SU-DHL-6 (cell line): ENCODE measurements at regions not wholly inside any gene's neighbourhood (a gene's known extent, or its start where the extent isn't known, plus 50 kb on each side); places are given as distances from the start of the nearest gene placed in this dataset.
"Not testable (repeated sequence)": the region's sequence is repeated elsewhere in the genome, so short reads cannot be mapped to it uniquely, and the experiment has no call there.

Source experiments
- H2AFZ ChIP-seq: fragments of 200-600 bp; sonication (generic); 2 replicates; pipeline ENCODE4 v1.6.1; 2014; ENCODE audit warnings: low read depth, mild to moderate bottlenecking, moderate library complexity, mixed read lengths, antibody characterized with exemption, low read length; ENCODE audit not compliant: severe bottlenecking
- H3F3A ChIP-seq: fragments of 200-600 bp; shearing (Covaris generic); 2 replicates; pipeline ENCODE4 v1.6.0; 2016; ENCODE audit warnings: antibody characterized with exemption, mild to moderate bottlenecking; ENCODE audit not compliant: insufficient read depth
- H3K27ac ChIP-seq: fragments of 200-600 bp; sonication (generic); 2 replicates; pipeline ENCODE4 v1.5.1; 2016; ENCODE audit warnings: low read depth, mild to moderate bottlenecking, low read length, moderate library complexity, mixed read lengths
- H3K27me3 ChIP-seq: fragments of 200-600 bp; sonication (generic), shearing (Covaris generic); 2 replicates; pipeline ENCODE4 v1.6.0; 2014; ENCODE audit warnings: mild to moderate bottlenecking, low read length
- H3K36me3 ChIP-seq: fragments of 200-600 bp; sonication (generic); 2 replicates; pipeline ENCODE4 v1.6.1; 2014; ENCODE audit warnings: mild to moderate bottlenecking, low read length, mixed read lengths
- H3K4me2 ChIP-seq: fragments of 300-600, 200-600 bp; shearing (Covaris generic), sonication (generic); 2 replicates; pipeline ENCODE4 v1.6.0; 2014; ENCODE audit warnings: low read length, low read depth, mild to moderate bottlenecking; ENCODE audit not compliant: poor library complexity, severe bottlenecking
- H3K4me3 ChIP-seq: fragments of 200-600 bp; sonication (generic); 2 replicates; pipeline ENCODE4 v1.5.1; 2014; ENCODE audit warnings: antibody characterized with exemption, low read length, mild to moderate bottlenecking, mixed read lengths; ENCODE audit not compliant: insufficient read depth, poor library complexity, severe bottlenecking
- H3K79me2 ChIP-seq: fragments of 200-600 bp; sonication (generic); 2 replicates; pipeline ENCODE4 v1.6.1; 2014; ENCODE audit warnings: mild to moderate bottlenecking, low read length, moderate library complexity; ENCODE audit not compliant: insufficient read depth
- H3K9ac ChIP-seq: fragments of 200-600 bp; sonication (generic); 2 replicates; pipeline ENCODE4 v1.7.0; 2014; ENCODE audit warnings: mild to moderate bottlenecking, low read length
- H3K9me2 ChIP-seq: fragments of 200-600 bp; sonication (generic); replicated peaks from 2 replicates; pipeline ENCODE4 v1.6.1; 2014; ENCODE audit warnings: low read length; ENCODE audit not compliant: insufficient read depth
- H3K9me3 ChIP-seq: fragments of 200-600 bp; sonication (generic); 2 replicates; pipeline ENCODE4 v1.6.1; 2014; ENCODE audit warnings: low read length, mixed read lengths; ENCODE audit not compliant: insufficient read depth
- H4K20me1 ChIP-seq: fragments of 200-600 bp; sonication (generic); 2 replicates; pipeline ENCODE4 v1.6.1; 2014; ENCODE audit warnings: low read depth, mild to moderate bottlenecking, antibody characterized with exemption, low read length, moderate library complexity, mixed read lengths
- CTCF ChIP-seq: fragments of 200-600 bp; sonication (generic); IDR thresholded peaks from one replicate; pipeline ENCODE4 v1.5.1; 2017; ENCODE audit warnings: antibody characterized with exemption, mild to moderate bottlenecking, low read length, moderate library complexity; ENCODE audit not compliant: insufficient read depth, poor library complexity, severe bottlenecking
- EZH2phosphoT487 ChIP-seq: fragments of 200-600 bp; sonication (generic), shearing (Covaris generic); conservative IDR thresholded peaks from 2 replicates; pipeline ENCODE4 v1.6.1; 2018; ENCODE audit warnings: mild to moderate bottlenecking, antibody characterized with exemption, low read length, moderate library complexity, mixed read lengths

- H3K27me3 ChIP-seq, H3K79me2 ChIP-seq, H3K36me3 ChIP-seq, H3K9me3 ChIP-seq, H3K9ac ChIP-seq, H3K4me2 ChIP-seq, H3K9me2 ChIP-seq, H3F3A ChIP-seq, H2AFZ ChIP-seq, H4K20me1 ChIP-seq, H3K27ac ChIP-seq, H3K4me3 ChIP-seq: not testable (repeated sequence)
Observed at GRCh38 chr12:131206630-131207299, 253.1 kb downstream of the ADGRD1 start.

- H3K36me3 ChIP-seq, H3F3A ChIP-seq, H3K4me3 ChIP-seq, H3K79me2 ChIP-seq, H3K27ac ChIP-seq, H3K4me2 ChIP-seq, H3K27me3 ChIP-seq, H2AFZ ChIP-seq, H3K9me3 ChIP-seq, H4K20me1 ChIP-seq, H3K9me2 ChIP-seq, H3K9ac ChIP-seq: not testable (repeated sequence)
Observed at GRCh38 chr12:131207300-131207660, 253.6 kb downstream of the ADGRD1 start.

- H3K9me3 ChIP-seq, H3K4me3 ChIP-seq, H3K4me2 ChIP-seq, H3K36me3 ChIP-seq, H3K9me2 ChIP-seq, H3K27me3 ChIP-seq, H3K79me2 ChIP-seq, H3K9ac ChIP-seq, H3K27ac ChIP-seq, H3F3A ChIP-seq, H4K20me1 ChIP-seq, H2AFZ ChIP-seq: not testable (repeated sequence)
Observed at GRCh38 chr12:131207841-131208240, 254.1 kb downstream of the ADGRD1 start.

DNA sequence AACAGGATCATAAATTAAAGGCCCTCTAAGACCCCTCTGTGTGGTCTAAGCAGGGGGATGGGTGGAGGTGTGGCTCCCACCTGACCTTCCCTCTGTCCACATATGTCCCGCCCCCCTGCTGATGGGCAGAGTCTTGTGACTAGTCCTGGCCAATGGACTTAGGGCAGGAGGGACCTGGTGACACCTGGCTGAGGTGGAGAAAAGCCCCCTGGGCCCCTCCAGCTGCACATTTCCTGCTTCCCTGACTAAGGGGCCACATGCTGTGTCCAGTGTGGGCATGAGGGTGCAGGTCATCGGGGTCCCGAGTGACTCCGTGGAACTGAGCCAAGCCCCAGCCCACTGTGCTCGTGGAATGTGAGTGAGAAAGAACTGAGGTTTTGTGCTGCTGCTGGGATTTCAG is 254.7 kb downstream of the ADGRD1 start:
- Histone ChIP-seq H3F3A (no peaks in the 10 kb centered on the region), H3K4me2 (no peak overlapping the region), H3K9me2 (no peaks in the 10 kb centered on the region), H3K27ac (no peak overlapping the region), H3K4me3 (no peak overlapping the region), H3K36me3 (no peaks in the 10 kb centered on the region), H4K20me1 (no peaks in the 10 kb centered on the region), H2AFZ (no peak overlapping the region), H3K27me3 (no peaks in the 10 kb centered on the region), H3K79me2 (no peaks in the 10 kb centered on the region), H3K9me3 (no peaks in the 10 kb centered on the region), H3K9ac (no peak overlapping the region)
- no peak for TF ChIP-seq EZH2phosphoT487
- TF ChIP-seq CTCF: no peak
